HG03039 (cell line): ENCODE measurements at regions not wholly inside any gene's neighbourhood (a gene's known extent, or its start where the extent isn't known, plus 50 kb on each side); places are given as distances from the start of the nearest gene placed in this dataset.
"Not testable (repeated sequence)": the region's sequence is repeated elsewhere in the genome, so short reads cannot be mapped to it uniquely, and the experiment has no call there.

Experiments
- ATAC-seq: cut with Tn5 transposase; IDR thresholded peaks from one replicate; pipeline ENCODE4 v1.9.1; 2021; ENCODE audit warnings: mild to moderate bottlenecking, moderate library complexity; ENCODE audit not compliant: unreplicated experiment

- no peak for ATAC-seq
These were observed 589.1 kb upstream of the ANO3 start for GRCh38 chr11:25742800-25743199.

GRCh38 chr11:25755381-25755780 lies 576.5 kb upstream of the ANO3 start:
- ATAC-seq = no peak

GRCh38 chr11:25755918-25756584 lies 575.9 kb upstream of the ANO3 start:
- no peak for ATAC-seq

GRCh38 chr11:25758145-25758661 lies 573.7 kb upstream of the ANO3 start:
- no peak for ATAC-seq

- ATAC-seq = no peak
These were observed 565.5 kb upstream of the ANO3 start for GRCh38 chr11:25766332-25767015.

- no peak for ATAC-seq
These were observed 562.6 kb upstream of the ANO3 start for GRCh38 chr11:25769287-25769686.

GRCh38 chr11:25771605-25772004 lies 560.3 kb upstream of the ANO3 start:
- ATAC-seq = no peak

- ATAC-seq = no peak
These were observed 556.3 kb upstream of the ANO3 start for GRCh38 chr11:25775603-25776002.

- no peak for ATAC-seq
These were observed 555.7 kb upstream of the ANO3 start for GRCh38 chr11:25776238-25776637.

- no peak for ATAC-seq
These were observed 554.6 kb upstream of the ANO3 start for GRCh38 chr11:25777343-25777742.

GRCh38 chr11:25779033-25779432 lies 552.9 kb upstream of the ANO3 start:
- ATAC-seq = no peak

GRCh38 chr11:25787416-25787815 lies 544.5 kb upstream of the ANO3 start:
- no peak for ATAC-seq

GRCh38 chr11:25790396-25790795 lies 541.5 kb upstream of the ANO3 start:
- ATAC-seq = no peak

- ATAC-seq = no peak
These were observed 538.3 kb upstream of the ANO3 start for GRCh38 chr11:25793637-25794036.

- ATAC-seq = no peak
These were observed 537.1 kb upstream of the ANO3 start for GRCh38 chr11:25794804-25795203.

- no peak for ATAC-seq
These were observed 515.5 kb upstream of the ANO3 start for GRCh38 chr11:25816411-25816810.

GRCh38 chr11:25824688-25825087 lies 507.2 kb upstream of the ANO3 start:
- ATAC-seq = no peak

- not testable (repeated sequence) for ATAC-seq
These were observed 500.4 kb upstream of the ANO3 start for GRCh38 chr11:25831485-25831884.

GRCh38 chr11:25838918-25839625 lies 492.9 kb upstream of the ANO3 start:
- ATAC-seq = no peak

- ATAC-seq = no peak
These were observed 487.1 kb upstream of the ANO3 start for GRCh38 chr11:25844811-25845210.

GRCh38 chr11:25855916-25856315 lies 476.0 kb upstream of the ANO3 start:
- no peak for ATAC-seq

GRCh38 chr11:25859776-25860175 lies 472.2 kb upstream of the ANO3 start:
- ATAC-seq = no peak
